ENCODE measurements at regions not wholly inside any gene's neighbourhood (a gene's known extent, or its start where the extent isn't known, plus 50 kb on each side); places are given as distances from the start of the nearest gene placed in this dataset.

- TF ChIP-seq CTCF (IDR thresholded peaks at IDR 0.05; ENCODE audit: control extremely low read depth in 1 of 3, insufficient read depth in 1 of 3, low read depth in 1 of 3, low read length in 3 of 3): no peak
- TF ChIP-seq JUND (IDR thresholded peaks at IDR 0.05; ENCODE audit: low read length): no peak
- no peak for TF ChIP-seq EZH2 (IDR thresholded peaks at IDR 0.05; ENCODE audit: low read depth, low read length, severe bottlenecking)
- TF ChIP-seq SIN3A (conservative IDR thresholded peaks at IDR 0.05 in 1 of 2, IDR thresholded peaks at IDR 0.05 in 1 of 2; ENCODE audit: low read depth in 1 of 2, low read length in 2 of 2): no peak
- no peak for TF ChIP-seq ZNF274 (IDR thresholded peaks at IDR 0.05; ENCODE audit: borderline replicate concordance, extremely low read depth, low read length)
- no peak for TF ChIP-seq ATF3 (IDR thresholded peaks at IDR 0.05; ENCODE audit: insufficient read depth, low read depth, low read length)
- TF ChIP-seq TCF12 (IDR thresholded peaks at IDR 0.05; ENCODE audit: low read depth, low read length): no peak
- no peak for TF ChIP-seq RAD21 (IDR thresholded peaks at IDR 0.05 in 1 of 2, conservative IDR thresholded peaks at IDR 0.05 in 1 of 2; ENCODE audit: low read depth in 2 of 2, low read length in 2 of 2)
- TF ChIP-seq CHD1 (IDR thresholded peaks at IDR 0.05; ENCODE audit: low read depth, low read length): no peak
- TF ChIP-seq HDAC2 (IDR thresholded peaks at IDR 0.05; ENCODE audit: borderline replicate concordance in 1 of 2, low read depth in 2 of 2, low read length in 2 of 2): no peak
- no peak for TF ChIP-seq CBX5 (IDR thresholded peaks at IDR 0.05; ENCODE audit: low read depth, low read length)
These were observed 152.1 kb upstream of the CELF4 start for GRCh38 chr18:37717656-37718055.

Measured in H1 (cell line).